Sigmoid colon (tissue), 3 donors: ENCODE measurements at regions not wholly inside any gene's neighbourhood (a gene's known extent, or its start where the extent isn't known, plus 50 kb on each side); places are given as distances from the start of the nearest gene placed in this dataset.

Experiments
- POLR2A ChIP-seq, 2 donors: fragments of 450-650 bp; IDR thresholded peaks; one replicate each; pipeline ENCODE4 v1.6.1; 2016; ENCODE audit warnings: antibody characterized with exemption in 2 of 2, mild to moderate bottlenecking in 2 of 2, moderate library complexity in 2 of 2
- TF ChIP-seq, protein P1 (sequence below), 4 experiments: fragments of 450-650 bp in 3 of 4; fragments of 200-600 bp in 1 of 4; IDR thresholded peaks; one replicate each; pipeline ENCODE4 v1.5.1; 2016 to 2019; ENCODE audit warnings: antibody characterized with exemption in 4 of 4, mild to moderate bottlenecking in 3 of 4, moderate library complexity in 2 of 4

DNA sequence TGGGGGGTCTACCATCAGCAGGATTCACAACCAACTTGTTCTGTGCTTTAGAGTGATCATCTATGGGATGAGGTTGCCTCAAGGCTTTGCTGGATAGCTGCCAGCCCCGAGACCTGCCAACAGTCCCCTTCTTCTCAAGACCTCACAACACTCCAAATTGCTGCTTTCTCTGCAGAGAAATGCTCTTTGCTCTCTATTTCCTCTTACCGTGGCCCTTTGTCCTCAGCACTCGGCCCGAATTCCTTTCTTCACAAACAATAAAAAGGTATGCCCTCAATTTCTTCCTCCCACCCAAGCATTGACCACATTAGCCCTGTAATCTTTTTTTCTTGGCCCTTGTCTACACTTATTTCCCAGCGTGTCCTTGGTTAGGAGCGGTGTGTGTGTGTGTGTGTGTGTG is 147.4 kb upstream of the SNX19 start:
- TF ChIP-seq, protein P1, sequence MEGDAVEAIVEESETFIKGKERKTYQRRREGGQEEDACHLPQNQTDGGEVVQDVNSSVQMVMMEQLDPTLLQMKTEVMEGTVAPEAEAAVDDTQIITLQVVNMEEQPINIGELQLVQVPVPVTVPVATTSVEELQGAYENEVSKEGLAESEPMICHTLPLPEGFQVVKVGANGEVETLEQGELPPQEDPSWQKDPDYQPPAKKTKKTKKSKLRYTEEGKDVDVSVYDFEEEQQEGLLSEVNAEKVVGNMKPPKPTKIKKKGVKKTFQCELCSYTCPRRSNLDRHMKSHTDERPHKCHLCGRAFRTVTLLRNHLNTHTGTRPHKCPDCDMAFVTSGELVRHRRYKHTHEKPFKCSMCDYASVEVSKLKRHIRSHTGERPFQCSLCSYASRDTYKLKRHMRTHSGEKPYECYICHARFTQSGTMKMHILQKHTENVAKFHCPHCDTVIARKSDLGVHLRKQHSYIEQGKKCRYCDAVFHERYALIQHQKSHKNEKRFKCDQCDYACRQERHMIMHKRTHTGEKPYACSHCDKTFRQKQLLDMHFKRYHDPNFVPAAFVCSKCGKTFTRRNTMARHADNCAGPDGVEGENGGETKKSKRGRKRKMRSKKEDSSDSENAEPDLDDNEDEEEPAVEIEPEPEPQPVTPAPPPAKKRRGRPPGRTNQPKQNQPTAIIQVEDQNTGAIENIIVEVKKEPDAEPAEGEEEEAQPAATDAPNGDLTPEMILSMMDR (IDR thresholded peaks at IDR 0.05), result no peak
- no peak for TF ChIP-seq POLR2A (IDR thresholded peaks at IDR 0.05)
